Esophagus squamous epithelium (tissue), 4 donors: ENCODE measurements at regions not wholly inside any gene's neighbourhood (a gene's known extent, or its start where the extent isn't known, plus 50 kb on each side); places are given as distances from the start of the nearest gene placed in this dataset.

Experiments used
- POLR2A ChIP-seq, 4 donors: fragments of 450-650 bp; IDR thresholded peaks; one replicate each; pipeline ENCODE4 v1.6.1; 2017; ENCODE audit warnings: antibody characterized with exemption in 4 of 4, mild to moderate bottlenecking in 4 of 4, moderate library complexity in 3 of 4
- TF ChIP-seq, protein P1 (sequence below), 6 experiments: fragments of 450-650 bp in 4 of 6; fragments of 200-600 bp in 2 of 6; sonication (generic) in 2 of 6; IDR thresholded peaks; one replicate each; pipeline ENCODE4 v1.5.1; 2016 to 2019; ENCODE audit warnings: antibody characterized with exemption in 6 of 6, mild to moderate bottlenecking in 4 of 6, moderate library complexity in 4 of 6

DNA sequence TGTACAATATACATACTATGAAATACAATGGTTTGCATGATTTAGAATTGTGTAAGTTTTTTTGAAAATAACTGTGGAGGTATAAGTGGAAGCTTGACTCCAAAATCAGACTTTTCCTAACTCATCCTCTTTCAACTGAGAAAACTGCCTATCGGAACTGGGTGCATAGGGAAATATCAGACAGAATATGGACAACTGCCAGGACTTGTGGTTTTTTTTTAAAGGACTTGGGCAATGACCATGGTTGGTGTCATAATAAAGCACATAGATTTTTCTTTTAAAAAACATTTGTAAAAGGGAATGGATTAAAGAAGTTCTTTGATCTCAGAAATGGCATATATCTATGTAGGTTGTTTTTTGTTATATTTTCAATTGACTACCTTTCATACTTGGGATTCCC, 53.3 kb upstream of the LRRK2 start:
- TF ChIP-seq, protein P1, sequence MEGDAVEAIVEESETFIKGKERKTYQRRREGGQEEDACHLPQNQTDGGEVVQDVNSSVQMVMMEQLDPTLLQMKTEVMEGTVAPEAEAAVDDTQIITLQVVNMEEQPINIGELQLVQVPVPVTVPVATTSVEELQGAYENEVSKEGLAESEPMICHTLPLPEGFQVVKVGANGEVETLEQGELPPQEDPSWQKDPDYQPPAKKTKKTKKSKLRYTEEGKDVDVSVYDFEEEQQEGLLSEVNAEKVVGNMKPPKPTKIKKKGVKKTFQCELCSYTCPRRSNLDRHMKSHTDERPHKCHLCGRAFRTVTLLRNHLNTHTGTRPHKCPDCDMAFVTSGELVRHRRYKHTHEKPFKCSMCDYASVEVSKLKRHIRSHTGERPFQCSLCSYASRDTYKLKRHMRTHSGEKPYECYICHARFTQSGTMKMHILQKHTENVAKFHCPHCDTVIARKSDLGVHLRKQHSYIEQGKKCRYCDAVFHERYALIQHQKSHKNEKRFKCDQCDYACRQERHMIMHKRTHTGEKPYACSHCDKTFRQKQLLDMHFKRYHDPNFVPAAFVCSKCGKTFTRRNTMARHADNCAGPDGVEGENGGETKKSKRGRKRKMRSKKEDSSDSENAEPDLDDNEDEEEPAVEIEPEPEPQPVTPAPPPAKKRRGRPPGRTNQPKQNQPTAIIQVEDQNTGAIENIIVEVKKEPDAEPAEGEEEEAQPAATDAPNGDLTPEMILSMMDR (IDR thresholded peaks at IDR 0.05) = no peak
- TF ChIP-seq POLR2A (IDR thresholded peaks at IDR 0.05) = no peak
